Mucosa of descending colon (tissue), 3 donors: ENCODE measurements at regions not wholly inside any gene's neighbourhood (a gene's known extent, or its start where the extent isn't known, plus 50 kb on each side); places are given as distances from the start of the nearest gene placed in this dataset.
"Not testable (repeated sequence)": the region's sequence is repeated elsewhere in the genome, so short reads cannot be mapped to it uniquely, and the experiment has no call there.

Experiments
- ATAC-seq: fragments of 200-7000 bp; cut with Tn5 transposase; one replicate; pipeline ENCODE4 v1.9.1; 2020; ENCODE audit warnings: mild to moderate bottlenecking, moderate library complexity
- DNase-seq, 3 donors: peaks; one replicate each; pipeline ENCODE4 v3.0.0-alpha.2; 2020
- H3K36me3 ChIP-seq: fragments of 200-600 bp; one replicate; pipeline ENCODE4 v1.8.0; 2021; ENCODE audit warnings: low read depth, mild to moderate bottlenecking
- H3K4me1 ChIP-seq: fragments of 200-600 bp; one replicate; pipeline ENCODE4 v1.8.0; 2021; ENCODE audit warnings: low read depth, mild to moderate bottlenecking
- H3K4me3 ChIP-seq: fragments of 200-600 bp; one replicate; pipeline ENCODE4 v1.8.0; 2021; ENCODE audit warnings: mild to moderate bottlenecking
- H3K9me3 ChIP-seq: fragments of 200-600 bp; one replicate; pipeline ENCODE4 v1.8.0; 2021; ENCODE audit warnings: mild to moderate bottlenecking
- intact Hi-C, 2 donors: fragments of 100-400 bp; cut with DNase I in 1 of 2; cut with micrococcal nuclease in 1 of 2; formaldehyde crosslinking; loops; one replicate each; pipeline versions ENCODE4 v1.11.0 to v1.11.1; 2022; cut with DNase I, micrococcal nuclease
- TF ChIP-seq, protein P1 (sequence below): fragments of 200-600 bp; IDR thresholded peaks from one replicate; pipeline ENCODE4 v1.8.0; 2022; ENCODE audit warnings: antibody characterized with exemption, mild to moderate bottlenecking
- donor health status: DM: no; HTN: no; CAD: no; lungs with moderate emphysema.
- donor health status: DM: no; HTN: no; CAD: no.
- donor health status: DM: no; HTN: yes; CAD: no.

DNA sequence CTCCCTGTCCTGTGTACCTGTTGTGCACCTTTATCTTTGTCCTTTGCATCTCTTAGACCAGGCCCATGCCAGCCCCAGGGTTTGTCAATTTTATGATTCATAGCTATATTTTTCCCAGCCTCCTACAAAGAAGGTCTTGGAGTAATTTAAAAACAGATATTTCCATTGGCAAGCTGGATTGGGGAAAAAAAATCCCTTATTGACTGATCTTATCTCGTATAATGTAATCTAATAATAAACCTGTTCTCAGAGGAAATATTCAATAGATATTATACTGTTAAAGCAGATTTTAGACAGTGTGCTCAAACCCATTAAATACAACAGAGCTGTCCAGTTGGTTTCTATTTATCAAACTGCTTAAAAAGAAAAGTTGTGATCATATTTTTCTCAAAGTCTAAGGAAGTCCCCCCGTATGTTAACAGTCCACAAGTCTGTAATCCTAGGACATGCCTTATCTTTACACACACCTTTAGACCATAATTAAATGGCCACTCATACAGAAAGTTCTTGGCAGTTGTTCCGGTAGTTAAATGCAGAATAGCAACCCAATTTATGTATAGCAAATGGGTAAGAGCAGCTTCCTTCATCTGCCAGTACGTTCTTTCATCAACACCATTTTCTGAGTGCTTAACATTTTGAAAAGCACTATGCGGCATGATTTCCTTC lies 700.9 kb upstream of the NR2F2 start:
- DNase-seq (no peak), ATAC-seq (no peak)
- TF ChIP-seq, protein P1, sequence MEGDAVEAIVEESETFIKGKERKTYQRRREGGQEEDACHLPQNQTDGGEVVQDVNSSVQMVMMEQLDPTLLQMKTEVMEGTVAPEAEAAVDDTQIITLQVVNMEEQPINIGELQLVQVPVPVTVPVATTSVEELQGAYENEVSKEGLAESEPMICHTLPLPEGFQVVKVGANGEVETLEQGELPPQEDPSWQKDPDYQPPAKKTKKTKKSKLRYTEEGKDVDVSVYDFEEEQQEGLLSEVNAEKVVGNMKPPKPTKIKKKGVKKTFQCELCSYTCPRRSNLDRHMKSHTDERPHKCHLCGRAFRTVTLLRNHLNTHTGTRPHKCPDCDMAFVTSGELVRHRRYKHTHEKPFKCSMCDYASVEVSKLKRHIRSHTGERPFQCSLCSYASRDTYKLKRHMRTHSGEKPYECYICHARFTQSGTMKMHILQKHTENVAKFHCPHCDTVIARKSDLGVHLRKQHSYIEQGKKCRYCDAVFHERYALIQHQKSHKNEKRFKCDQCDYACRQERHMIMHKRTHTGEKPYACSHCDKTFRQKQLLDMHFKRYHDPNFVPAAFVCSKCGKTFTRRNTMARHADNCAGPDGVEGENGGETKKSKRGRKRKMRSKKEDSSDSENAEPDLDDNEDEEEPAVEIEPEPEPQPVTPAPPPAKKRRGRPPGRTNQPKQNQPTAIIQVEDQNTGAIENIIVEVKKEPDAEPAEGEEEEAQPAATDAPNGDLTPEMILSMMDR = no peak
- Histone ChIP-seq H3K4me1 (no peaks in the 10 kb centered on the region), H3K4me3 (no peak overlapping the region), H3K36me3 (no peaks in the 10 kb centered on the region), H3K9me3 (no peaks in the 10 kb centered on the region)
- intact Hi-C loops = no loop called here

DNA sequence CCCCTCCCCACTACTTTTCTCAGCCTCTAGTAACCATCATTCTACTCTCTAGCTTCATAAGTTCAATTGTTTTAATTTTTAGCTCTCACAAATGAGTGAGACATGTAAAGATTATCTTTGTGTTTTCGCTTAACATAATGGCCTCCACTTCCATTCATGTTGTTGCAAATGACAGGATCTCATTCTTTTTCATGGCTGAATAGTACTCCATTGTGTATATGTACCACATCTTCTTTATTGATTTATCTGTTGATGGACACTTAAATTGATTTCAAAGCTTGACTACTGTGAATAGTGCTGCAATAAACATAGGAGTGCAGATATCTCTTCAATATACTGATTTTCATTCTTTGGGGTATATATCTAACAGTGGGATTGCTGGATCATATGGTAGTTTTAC lies 699.8 kb upstream of the NR2F2 start:
- Histone ChIP-seq H3K36me3 (no peaks in the 10 kb centered on the region), H3K4me1 (no peaks in the 10 kb centered on the region), H3K4me3 (no peak overlapping the region), H3K9me3 (no peaks in the 10 kb centered on the region)
- TF ChIP-seq, protein P1 = no peak
- intact Hi-C loops = no loop called here
- DNase-seq = no peak
- ATAC-seq = no peak

DNA sequence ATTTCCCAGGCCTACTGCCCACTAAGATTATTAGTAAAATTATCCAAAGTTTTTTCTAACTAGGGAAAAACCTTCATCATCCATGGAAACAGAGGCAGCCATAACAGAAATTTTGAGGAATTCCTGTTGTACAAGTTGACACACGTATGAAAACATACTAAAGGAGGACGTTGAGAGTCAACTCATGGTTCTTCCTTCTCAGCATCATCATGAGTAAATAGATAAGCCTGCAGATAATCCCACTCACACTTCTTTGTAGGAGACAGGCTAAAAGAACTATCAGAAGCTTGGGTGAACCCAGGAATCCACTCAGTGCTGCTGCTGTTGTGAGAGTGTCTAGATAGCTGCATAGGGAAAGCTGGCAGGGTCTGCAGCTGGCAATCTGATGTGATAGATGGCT lies 694.8 kb upstream of the NR2F2 start:
- no peaks in the 10 kb centered on the region for H3K9me3 ChIP-seq
- TF ChIP-seq, protein P1 = no peak
- intact Hi-C loops = no loop called here
- no peaks in the 10 kb centered on the region for H3K4me1 ChIP-seq
- ATAC-seq (no peak), DNase-seq (no peak)
- H3K36me3 ChIP-seq = no peaks in the 10 kb centered on the region
- no peak overlapping the region for H3K4me3 ChIP-seq

DNA sequence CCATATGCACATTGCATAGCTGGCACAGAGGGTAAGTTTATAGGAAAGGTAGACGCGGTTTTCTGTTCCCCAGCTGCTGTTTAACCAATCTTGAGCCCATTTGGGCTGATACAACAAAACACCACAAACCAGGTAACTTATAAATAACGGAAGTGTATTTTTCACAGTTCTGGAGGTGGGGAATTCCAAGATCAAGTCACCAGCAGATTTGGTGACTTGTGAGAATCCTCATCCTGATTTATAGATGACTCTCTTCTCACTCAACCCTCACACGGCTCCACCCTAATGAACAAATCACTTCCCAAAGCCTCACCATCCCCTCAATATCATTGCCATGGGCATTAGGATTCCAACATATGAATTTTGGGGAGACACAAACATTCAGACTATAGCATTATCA lies 694.4 kb upstream of the NR2F2 start:
- ATAC-seq (no peak), DNase-seq (no peak)
- no peaks in the 10 kb centered on the region for H3K4me1 ChIP-seq
- TF ChIP-seq, protein P1 = no peak
- H3K9me3 ChIP-seq = no peaks in the 10 kb centered on the region
- no peaks in the 10 kb centered on the region for H3K36me3 ChIP-seq
- no peak overlapping the region for H3K4me3 ChIP-seq
- intact Hi-C loops = no loop called here

DNA sequence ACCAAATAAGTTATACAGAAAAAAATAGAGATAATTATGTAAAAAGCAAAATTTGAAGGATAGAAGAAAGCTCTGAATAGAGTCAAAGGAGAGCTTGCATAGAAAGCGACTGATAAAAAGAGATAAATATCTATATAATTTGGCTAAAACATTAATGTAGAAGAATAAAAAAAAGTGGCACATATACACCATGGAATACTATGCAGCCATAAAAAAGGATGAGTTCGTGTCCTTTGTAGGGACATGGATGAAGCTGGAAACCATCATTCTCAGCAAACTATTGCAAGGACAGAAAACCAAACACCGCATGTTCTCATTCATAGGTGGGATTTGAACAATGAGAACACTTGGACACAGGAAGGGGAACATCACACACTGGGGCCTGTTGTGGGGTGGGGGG lies 693.3 kb upstream of the NR2F2 start:
- H3K9me3 ChIP-seq, H3K4me3 ChIP-seq, intact Hi-C loops, ATAC-seq, DNase-seq, H3K36me3 ChIP-seq, H3K4me1 ChIP-seq: not testable (repeated sequence)

DNA sequence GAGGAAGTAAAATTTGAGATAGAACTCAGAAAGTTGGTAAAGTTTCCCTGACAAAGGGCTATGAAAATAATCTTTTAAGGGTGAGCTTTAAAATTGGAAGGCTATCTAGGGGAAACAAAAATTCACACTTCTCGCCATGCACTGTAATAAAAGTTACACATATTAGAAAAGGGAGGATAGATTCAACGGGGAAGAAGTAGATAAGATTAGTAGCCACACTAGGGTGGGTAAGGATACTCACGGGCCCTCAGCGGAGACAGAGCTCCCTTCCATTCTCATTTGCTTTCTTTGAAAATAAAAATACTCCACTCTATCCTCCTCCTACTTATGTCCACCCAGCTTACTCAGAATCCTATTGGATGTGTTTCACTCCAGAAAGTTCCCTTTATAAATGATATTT lies 691.3 kb upstream of the NR2F2 start:
- H3K36me3 ChIP-seq = no peaks in the 10 kb centered on the region
- intact Hi-C loops = no loop called here
- ATAC-seq = no peak

More for the DNA sequence above, 691.3 kb upstream of the NR2F2 start:
- Histone ChIP-seq H3K4me3 (no peak overlapping the region), H3K9me3 (no peaks in the 10 kb centered on the region), H3K4me1 (no peaks in the 10 kb centered on the region)
- no peak for DNase-seq
- TF ChIP-seq, protein P1 = no peak
